SK-N-MC (cell line): ENCODE measurements at regions not wholly inside any gene's neighbourhood (a gene's known extent, or its start where the extent isn't known, plus 50 kb on each side); places are given as distances from the start of the nearest gene placed in this dataset.

Experiments
- EZH2 ChIP-seq: fragments of 200-600 bp; sonication (generic); IDR thresholded peaks from one replicate; pipeline ENCODE4 v1.6.1; 2017; ENCODE audit warnings: antibody characterized with exemption
- POLR2AphosphoS5 ChIP-seq: IDR thresholded peaks from 2 replicates; pipeline ENCODE4 v1.6.1; 2012; ENCODE audit warnings: mild to moderate bottlenecking, low read depth, low read length, borderline replicate concordance

DNA sequence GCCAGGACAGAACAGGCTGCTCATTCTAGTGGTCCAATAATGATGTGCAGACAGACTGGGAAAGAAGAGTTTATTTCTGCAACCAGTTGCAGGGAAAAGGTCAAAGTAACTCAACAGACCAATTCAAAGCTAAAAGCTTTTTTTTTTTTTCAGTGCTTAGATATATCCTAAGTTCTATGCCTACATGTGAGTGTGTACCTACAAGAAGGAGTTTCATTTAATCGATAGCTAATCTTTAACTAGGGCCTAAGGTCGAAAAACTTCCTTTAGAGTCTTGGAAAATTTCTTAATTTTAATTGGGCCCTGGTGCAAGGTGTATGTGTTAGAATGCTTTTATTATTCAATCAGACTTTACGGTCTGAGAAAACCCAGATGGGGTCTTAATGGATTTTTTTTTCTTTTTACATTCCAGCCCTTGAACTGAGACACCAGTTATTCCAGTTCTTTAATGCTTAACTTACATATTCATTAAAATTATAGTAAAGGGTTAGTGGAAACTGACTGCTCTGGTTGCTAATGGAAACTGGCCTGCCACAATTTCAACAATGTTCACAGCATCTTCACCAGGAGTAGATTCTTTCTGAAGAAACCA lies 365.3 kb downstream of the MTRR start:
- TF ChIP-seq POLR2AphosphoS5 (no peak), EZH2 (no peak)
